Activated CD4-positive, alpha-beta memory T cell treated with anti-CD3 and anti-CD28 coated beads, Interleukin-2, amount 10 ng/mL, durations not matched to agents 7 days and 5 days (primary cell): ENCODE measurements at regions not wholly inside any gene's neighbourhood (a gene's known extent, or its start where the extent isn't known, plus 50 kb on each side); places are given as distances from the start of the nearest gene placed in this dataset.

Experiments used
- CTCF ChIA-PET: fragments of 350-600 bp; sonication (Branson Sonifier 250); formaldehyde crosslinking; loops from one replicate; lab custom pipeline; 2021; ENCODE audit warnings: antibody characterized with exemption, inconsistent platforms; lab: Charles Lee
- POLR2A ChIA-PET: fragments of 350-600 bp; sonication (Branson Sonifier 250); formaldehyde crosslinking; loops from one replicate; lab custom pipeline; 2021; ENCODE audit warnings: antibody characterized with exemption; lab: Charles Lee
- DNase-seq: peaks from one replicate; pipeline ENCODE4 v3.0.0-alpha.2; 2020
- H3K27ac Mint-ChIP-seq: one replicate; pipeline ENCODE4 v1.8.0; 2021; ENCODE audit warnings: mild to moderate bottlenecking, mixed read lengths
- H3K27me3 Mint-ChIP-seq: one replicate; pipeline ENCODE4 v1.8.0; 2021; ENCODE audit warnings: mixed read lengths
- H3K36me3 Mint-ChIP-seq: one replicate; pipeline ENCODE4 v1.8.0; 2021; ENCODE audit warnings: low read depth, mixed read lengths
- H3K4me1 Mint-ChIP-seq: one replicate; pipeline ENCODE4 v1.8.0; 2021; ENCODE audit warnings: mixed read lengths
- H3K4me3 Mint-ChIP-seq: one replicate; pipeline ENCODE4 v1.8.0; 2021; ENCODE audit warnings: mild to moderate bottlenecking, mixed read lengths
- H3K9me3 Mint-ChIP-seq: one replicate; pipeline ENCODE4 v1.8.0; 2021; ENCODE audit warnings: mixed read lengths

DNA sequence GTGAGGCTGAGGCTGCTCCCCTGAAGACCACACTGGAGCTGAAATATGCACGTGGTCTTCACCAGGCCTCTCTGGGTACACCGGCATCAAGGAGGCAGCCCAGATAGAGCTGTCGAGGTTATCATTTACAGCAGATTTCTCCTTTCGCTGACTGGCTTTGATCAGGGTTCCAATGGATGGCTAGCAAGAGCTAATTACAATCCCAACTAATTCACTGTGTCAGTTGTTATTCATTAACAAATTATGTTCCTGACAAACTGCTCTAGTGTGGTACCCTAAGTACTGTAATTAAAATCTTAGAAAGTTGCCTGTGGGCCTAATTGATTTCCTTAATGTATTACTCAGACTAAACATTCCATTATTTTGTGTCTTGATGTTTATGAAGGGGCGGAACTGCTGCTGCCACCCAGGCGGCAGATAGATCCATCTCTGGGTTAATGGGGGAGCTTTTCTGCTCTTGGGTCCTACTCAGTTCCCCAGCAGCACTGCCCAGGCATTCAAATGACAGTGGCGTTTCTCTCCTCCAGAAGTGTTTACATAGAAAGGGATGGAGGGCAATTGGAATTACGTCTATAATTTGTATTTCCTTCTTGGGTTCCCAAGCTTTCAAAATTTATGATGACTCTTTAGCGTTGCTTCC lies 71.7 kb upstream of the RAD23B start:
- DNase-seq: no peak
- H3K27ac Mint-ChIP-seq: no peak overlapping the region
- no peaks in the 10 kb centered on the region for H3K9me3 Mint-ChIP-seq
- peaks cover 16% of the 10 kb centered on the region for H3K4me1 Mint-ChIP-seq
- ChIA-PET CTCF (no interaction called here), POLR2A (no interaction called here)
- H3K27me3 Mint-ChIP-seq: peaks cover 9% of the 10 kb centered on the region
- no peak overlapping the region for H3K4me3 Mint-ChIP-seq
- no peaks in the 10 kb centered on the region for H3K36me3 Mint-ChIP-seq

GRCh38 chr9:107212613-107213012 lies 70.5 kb upstream of the RAD23B start:
- Mint-ChIP-seq H3K4me1 (peaks cover 16% of the 10 kb centered on the region), H3K36me3 (no peaks in the 10 kb centered on the region), H3K9me3 (no peaks in the 10 kb centered on the region), H3K4me3 (no peak overlapping the region), H3K27ac (no peak overlapping the region), H3K27me3 (peaks cover 8% of the 10 kb centered on the region)
- DNase-seq: no peak
- CTCF ChIA-PET: no interaction called here
- POLR2A ChIA-PET: no interaction called here

- CTCF ChIA-PET: interaction anchor here (1.0 kb wide), 1 partner anchor 128 kb away, joined by 3 read pairs; no protein-coding TSS in a partner anchor
- no peaks in the 10 kb centered on the region for H3K36me3 Mint-ChIP-seq
- no peak overlapping the region for H3K27ac Mint-ChIP-seq
- POLR2A ChIA-PET: no interaction called here
- no peak for DNase-seq
- peaks cover 16% of the 10 kb centered on the region for H3K4me1 Mint-ChIP-seq
- peaks cover 8% of the 10 kb centered on the region for H3K27me3 Mint-ChIP-seq
- H3K4me3 Mint-ChIP-seq: no peak overlapping the region
- H3K9me3 Mint-ChIP-seq: no peaks in the 10 kb centered on the region
Measured at GRCh38 chr9:107213080-107213479, 70.0 kb upstream of the RAD23B start.

- peaks cover 8% of the 10 kb centered on the region for H3K27me3 Mint-ChIP-seq
- POLR2A ChIA-PET: no interaction called here
- H3K27ac Mint-ChIP-seq: no peak overlapping the region
- no peaks in the 10 kb centered on the region for H3K36me3 Mint-ChIP-seq
- CTCF ChIA-PET: interaction anchor here (1.0 kb wide), 1 partner anchor 128 kb away, joined by 3 read pairs; no protein-coding TSS in a partner anchor
- DNase-seq: peak; percentile 33
- no peak overlapping the region for H3K4me3 Mint-ChIP-seq
- H3K9me3 Mint-ChIP-seq: no peaks in the 10 kb centered on the region
- H3K4me1 Mint-ChIP-seq: peaks cover 16% of the 10 kb centered on the region
Measured at GRCh38 chr9:107213561-107214028, 69.5 kb upstream of the RAD23B start.

- H3K36me3 Mint-ChIP-seq: no peaks in the 10 kb centered on the region
- peaks cover 16% of the 10 kb centered on the region for H3K4me1 Mint-ChIP-seq
- ChIA-PET CTCF (interaction anchor here (1.0 kb wide), 1 partner anchor 127 kb away, joined by 3 read pairs; no protein-coding TSS in a partner anchor), POLR2A (no interaction called here)
- DNase-seq: no peak
- no peak overlapping the region for H3K27ac Mint-ChIP-seq
- H3K9me3 Mint-ChIP-seq: no peaks in the 10 kb centered on the region
- H3K27me3 Mint-ChIP-seq: peaks cover 8% of the 10 kb centered on the region
- no peak overlapping the region for H3K4me3 Mint-ChIP-seq
Measured at GRCh38 chr9:107214381-107214780, 68.7 kb upstream of the RAD23B start.

DNA sequence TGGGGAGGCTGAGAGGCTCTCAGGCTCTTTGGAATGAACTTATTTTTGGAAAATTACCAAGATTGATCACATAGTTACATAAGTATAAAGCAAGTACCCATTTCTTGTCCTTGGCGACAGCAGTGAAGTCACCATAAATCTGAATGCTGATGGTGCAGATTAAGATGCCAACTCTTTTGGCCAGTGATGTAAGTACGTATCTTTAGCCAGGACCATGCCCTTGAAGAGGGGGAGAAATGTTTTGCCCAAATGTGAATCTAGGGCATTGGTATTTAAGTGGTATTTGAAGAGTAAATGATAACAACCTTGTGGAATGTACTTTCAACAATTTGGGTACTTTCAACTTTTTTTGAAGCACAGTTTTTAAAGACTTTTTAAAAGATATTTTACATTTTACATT lies 68.2 kb upstream of the RAD23B start:
- Mint-ChIP-seq H3K27ac (no peak overlapping the region), H3K36me3 (no peaks in the 10 kb centered on the region), H3K4me3 (no peak overlapping the region), H3K27me3 (peaks cover 6% of the 10 kb centered on the region), H3K9me3 (no peaks in the 10 kb centered on the region), H3K4me1 (peaks cover 16% of the 10 kb centered on the region)
- DNase-seq: no peak
- ChIA-PET CTCF (no interaction called here), POLR2A (no interaction called here)

DNA sequence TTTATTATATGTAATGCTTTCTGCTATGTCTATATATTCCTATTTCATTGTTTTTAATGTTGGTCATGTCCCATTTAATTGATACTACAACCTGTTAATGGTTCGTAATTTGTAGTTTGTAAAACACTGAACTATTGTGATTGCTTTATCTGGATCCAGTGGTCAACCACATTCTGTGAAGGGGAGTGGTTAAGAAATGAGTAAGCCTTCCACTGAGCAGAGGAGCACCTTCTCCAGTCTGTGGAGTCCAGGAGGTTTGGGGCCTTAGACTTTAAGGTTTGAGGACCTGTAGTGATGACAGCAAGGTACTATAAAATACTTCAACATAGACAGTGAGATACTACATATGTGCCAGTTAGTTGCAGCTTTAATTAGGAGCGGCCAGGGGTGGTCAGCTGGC lies 67.7 kb upstream of the RAD23B start:
- Mint-ChIP-seq H3K9me3 (no peaks in the 10 kb centered on the region), H3K4me3 (no peak overlapping the region), H3K4me1 (peaks cover 16% of the 10 kb centered on the region), H3K36me3 (no peaks in the 10 kb centered on the region), H3K27ac (no peak overlapping the region), H3K27me3 (peaks cover 3% of the 10 kb centered on the region)
- CTCF ChIA-PET: no interaction called here
- no peak for DNase-seq
- POLR2A ChIA-PET: no interaction called here

DNA sequence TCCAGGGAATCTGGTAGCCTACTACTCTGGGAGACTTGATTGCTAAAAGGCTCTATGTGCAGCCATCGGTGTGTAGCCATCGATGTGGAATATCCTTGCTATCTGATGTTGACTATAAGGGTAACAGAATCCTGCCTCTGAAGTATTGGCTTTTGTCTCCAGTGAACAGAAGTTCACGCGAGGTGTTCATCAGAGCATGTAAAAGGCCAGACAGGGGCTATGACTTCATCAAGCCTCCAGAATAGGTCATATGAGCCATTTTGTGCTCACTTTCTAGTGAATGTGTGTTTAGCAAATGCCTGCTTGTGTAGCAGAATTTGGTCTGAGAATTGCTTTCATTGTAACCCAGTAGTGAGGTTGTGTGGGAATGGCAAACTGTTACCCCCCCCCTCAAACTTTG lies 66.8 kb upstream of the RAD23B start:
- DNase-seq: no peak
- H3K27ac Mint-ChIP-seq: no peak overlapping the region
- POLR2A ChIA-PET: no interaction called here
- H3K4me3 Mint-ChIP-seq: no peak overlapping the region
- CTCF ChIA-PET: no interaction called here
- H3K27me3 Mint-ChIP-seq: peaks cover 4% of the 10 kb centered on the region
- H3K9me3 Mint-ChIP-seq: no peaks in the 10 kb centered on the region
- H3K4me1 Mint-ChIP-seq: peaks cover 16% of the 10 kb centered on the region
- no peaks in the 10 kb centered on the region for H3K36me3 Mint-ChIP-seq

GRCh38 chr9:107218829-107219485 lies 64.1 kb upstream of the RAD23B start:
- POLR2A ChIA-PET: no interaction called here
- no peak for DNase-seq
- H3K27ac Mint-ChIP-seq: no peak overlapping the region
- CTCF ChIA-PET: no interaction called here
- peaks cover 4% of the 10 kb centered on the region for H3K4me1 Mint-ChIP-seq
- no peaks in the 10 kb centered on the region for H3K9me3 Mint-ChIP-seq
- H3K27me3 Mint-ChIP-seq: peaks cover 12% of the 10 kb centered on the region
- H3K36me3 Mint-ChIP-seq: no peaks in the 10 kb centered on the region
- H3K4me3 Mint-ChIP-seq: no peak overlapping the region

- peaks cover 3% of the 10 kb centered on the region for H3K4me1 Mint-ChIP-seq
- H3K4me3 Mint-ChIP-seq: no peak overlapping the region
- ChIA-PET CTCF (no interaction called here), POLR2A (no interaction called here)
- no peak for DNase-seq
- H3K9me3 Mint-ChIP-seq: no peaks in the 10 kb centered on the region
- no peaks in the 10 kb centered on the region for H3K36me3 Mint-ChIP-seq
- peaks cover 12% of the 10 kb centered on the region for H3K27me3 Mint-ChIP-seq
- H3K27ac Mint-ChIP-seq: no peak overlapping the region
Measured at GRCh38 chr9:107219486-107220077, 63.5 kb upstream of the RAD23B start.

DNA sequence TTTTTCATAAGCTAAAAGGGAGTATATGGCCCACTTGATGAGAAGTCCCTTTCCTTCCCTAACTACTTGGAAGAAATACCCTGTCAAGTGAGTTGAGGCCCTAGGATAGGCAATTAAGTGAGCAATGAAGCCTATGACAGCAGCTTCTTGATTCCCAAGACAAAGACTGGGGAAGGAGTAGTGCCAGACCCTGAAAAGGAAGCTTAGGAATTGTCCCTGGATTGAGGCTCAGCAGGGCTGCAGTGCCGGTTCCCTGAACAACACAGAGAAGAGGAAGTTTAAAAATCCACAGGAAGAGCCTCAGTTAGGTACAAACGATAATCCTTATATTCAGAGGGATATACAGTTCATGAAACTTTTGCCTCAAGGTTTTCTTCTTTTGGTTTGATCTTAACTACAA lies 61.8 kb upstream of the RAD23B start:
- no peak for DNase-seq
- Mint-ChIP-seq H3K36me3 (no peaks in the 10 kb centered on the region), H3K27me3 (peaks cover 16% of the 10 kb centered on the region), H3K4me3 (no peak overlapping the region), H3K27ac (no peak overlapping the region), H3K4me1 (no peaks in the 10 kb centered on the region), H3K9me3 (no peaks in the 10 kb centered on the region)
- CTCF ChIA-PET: no interaction called here
- POLR2A ChIA-PET: no interaction called here

- CTCF ChIA-PET: interaction anchor here (3.1 kb wide), 1 partner anchor 119 kb away, joined by 11 read pairs; no protein-coding TSS in a partner anchor
- Mint-ChIP-seq H3K27me3 (peaks cover 21% of the 10 kb centered on the region), H3K4me3 (no peak overlapping the region), H3K36me3 (no peaks in the 10 kb centered on the region), H3K9me3 (no peaks in the 10 kb centered on the region), H3K4me1 (no peaks in the 10 kb centered on the region), H3K27ac (no peak overlapping the region)
- POLR2A ChIA-PET: no interaction called here
- no peak for DNase-seq
Measured at GRCh38 chr9:107222020-107222522, 61.0 kb upstream of the RAD23B start.

- Mint-ChIP-seq H3K4me3 (no peak overlapping the region), H3K27ac (no peak overlapping the region), H3K9me3 (no peaks in the 10 kb centered on the region), H3K36me3 (no peaks in the 10 kb centered on the region), H3K27me3 (peaks cover 23% of the 10 kb centered on the region), H3K4me1 (no peaks in the 10 kb centered on the region)
- no peak for DNase-seq
- CTCF ChIA-PET: interaction anchor here (3.1 kb wide), 1 partner anchor 118 kb away, joined by 11 read pairs; no protein-coding TSS in a partner anchor
- POLR2A ChIA-PET: no interaction called here
Measured at GRCh38 chr9:107223381-107223780, 59.7 kb upstream of the RAD23B start.
